A673 (cell line): ENCODE measurements at regions not wholly inside any gene's neighbourhood (a gene's known extent, or its start where the extent isn't known, plus 50 kb on each side); places are given as distances from the start of the nearest gene placed in this dataset.

Experiments
- EZH2 ChIP-seq: fragments of 200-600 bp; sonication (generic); IDR thresholded peaks from 2 replicates; pipeline ENCODE4 v1.6.1; 2017; ENCODE audit warnings: borderline replicate concordance, low read depth, mild to moderate bottlenecking, mixed read lengths, antibody characterized with exemption, low read length; ENCODE audit not compliant: poor library complexity, severe bottlenecking
- TF ChIP-seq, protein P1 (sequence below): fragments of 300-800, 200-600 bp; sonication (generic); conservative IDR thresholded peaks from 2 replicates; pipeline ENCODE4 v1.5.1; 2017; ENCODE audit warnings: low read depth, mild to moderate bottlenecking, antibody characterized with exemption, low read length, moderate library complexity, mixed read lengths

DNA sequence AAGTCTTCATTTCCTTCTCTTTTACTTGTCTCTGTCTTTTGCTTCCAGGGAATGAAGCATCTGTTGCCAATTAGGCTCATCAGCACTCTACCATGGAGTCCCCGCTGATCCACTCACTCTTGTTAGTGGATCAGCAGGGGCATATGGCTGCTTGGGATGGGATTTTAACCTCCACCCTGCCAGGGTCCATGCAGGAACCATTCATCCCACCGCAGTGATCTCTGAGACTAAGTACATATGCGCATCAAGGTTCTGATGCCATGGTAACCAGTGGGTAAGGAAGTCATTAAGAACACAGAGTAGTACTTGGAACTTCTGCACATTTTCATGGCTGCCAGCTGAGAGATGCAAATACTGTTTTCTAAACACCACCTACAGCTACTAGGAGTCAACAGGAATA is 374.0 kb upstream of the ALCAM start:
- no peak for TF ChIP-seq EZH2
- TF ChIP-seq, protein P1, sequence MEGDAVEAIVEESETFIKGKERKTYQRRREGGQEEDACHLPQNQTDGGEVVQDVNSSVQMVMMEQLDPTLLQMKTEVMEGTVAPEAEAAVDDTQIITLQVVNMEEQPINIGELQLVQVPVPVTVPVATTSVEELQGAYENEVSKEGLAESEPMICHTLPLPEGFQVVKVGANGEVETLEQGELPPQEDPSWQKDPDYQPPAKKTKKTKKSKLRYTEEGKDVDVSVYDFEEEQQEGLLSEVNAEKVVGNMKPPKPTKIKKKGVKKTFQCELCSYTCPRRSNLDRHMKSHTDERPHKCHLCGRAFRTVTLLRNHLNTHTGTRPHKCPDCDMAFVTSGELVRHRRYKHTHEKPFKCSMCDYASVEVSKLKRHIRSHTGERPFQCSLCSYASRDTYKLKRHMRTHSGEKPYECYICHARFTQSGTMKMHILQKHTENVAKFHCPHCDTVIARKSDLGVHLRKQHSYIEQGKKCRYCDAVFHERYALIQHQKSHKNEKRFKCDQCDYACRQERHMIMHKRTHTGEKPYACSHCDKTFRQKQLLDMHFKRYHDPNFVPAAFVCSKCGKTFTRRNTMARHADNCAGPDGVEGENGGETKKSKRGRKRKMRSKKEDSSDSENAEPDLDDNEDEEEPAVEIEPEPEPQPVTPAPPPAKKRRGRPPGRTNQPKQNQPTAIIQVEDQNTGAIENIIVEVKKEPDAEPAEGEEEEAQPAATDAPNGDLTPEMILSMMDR: no peak
